Caki2 (cell line): ENCODE measurements at regions not wholly inside any gene's neighbourhood (a gene's known extent, or its start where the extent isn't known, plus 50 kb on each side); places are given as distances from the start of the nearest gene placed in this dataset.

ENCODE experiments used
- DNase-seq: peaks from one replicate; pipeline ENCODE4 v3.0.0-alpha.2; 2015; ENCODE audit warnings: low read depth
- in situ Hi-C: cut with HindIII; loops from 2 replicates; pipeline ENCODE4 v1.10.0; 2016; ENCODE audit warnings: low sequenced_read_pairs, low pct_unique_long_range_greater_than_20kb, mixed read lengths

- in situ Hi-C loops = no loop called here
Measured at GRCh38 chr9:124198948-124199347, 58.8 kb upstream of the NEK6 start.

GRCh38 chr9:124199474-124199873 lies 58.3 kb upstream of the NEK6 start:
- in situ Hi-C loops = no loop called here
- DNase-seq = no peak

More at GRCh38 chr9:124198948-124199347, 58.8 kb upstream of the NEK6 start:
- DNase-seq = no peak

- in situ Hi-C loops = no loop called here
- DNase-seq = no peak
Measured at GRCh38 chr9:124202447-124202971, 55.2 kb upstream of the NEK6 start.

- in situ Hi-C loops = no loop called here
- DNase-seq = no peak
Measured at GRCh38 chr9:124205686-124206352, 51.9 kb upstream of the NEK6 start.

- in situ Hi-C loops = no loop called here
- DNase-seq = no peak
Measured at GRCh38 chr9:124206391-124206790, 51.4 kb upstream of the NEK6 start.
